IPS-20b (cell line): ENCODE measurements at regions not wholly inside any gene's neighbourhood (a gene's known extent, or its start where the extent isn't known, plus 50 kb on each side); places are given as distances from the start of the nearest gene placed in this dataset.

Source experiments
- H3K27ac ChIP-seq: one replicate; pipeline ENCODE4 v1.5.1; 2013; ENCODE audit warnings: low read length
- H3K27me3 ChIP-seq: 2 replicates; pipeline ENCODE4 v1.6.1; 2013; ENCODE audit warnings: mild to moderate bottlenecking, low read length, inconsistent platforms; ENCODE audit not compliant: insufficient read depth
- H3K36me3 ChIP-seq: 2 replicates; pipeline ENCODE4 v1.6.1; 2013; ENCODE audit warnings: low read depth, mild to moderate bottlenecking, inconsistent platforms, low read length, moderate library complexity; ENCODE audit not compliant: insufficient read depth
- H3K4me1 ChIP-seq: 2 replicates; pipeline ENCODE4 v1.6.1; 2013; ENCODE audit warnings: mild to moderate bottlenecking, control low read depth, inconsistent platforms, low read length, moderate library complexity; ENCODE audit not compliant: insufficient read depth
- H3K4me3 ChIP-seq: 2 replicates; pipeline ENCODE4 v1.5.1; 2013; ENCODE audit warnings: mild to moderate bottlenecking, low read length, inconsistent platforms
- H3K9ac ChIP-seq: 2 replicates; pipeline ENCODE4 v1.6.1; 2013; ENCODE audit warnings: low read depth, mild to moderate bottlenecking, inconsistent platforms, low read length, moderate library complexity
- H3K9me3 ChIP-seq: 2 replicates; pipeline ENCODE4 v1.6.1; 2013; ENCODE audit warnings: mild to moderate bottlenecking, low read depth, low read length, inconsistent platforms; ENCODE audit not compliant: insufficient read depth

DNA sequence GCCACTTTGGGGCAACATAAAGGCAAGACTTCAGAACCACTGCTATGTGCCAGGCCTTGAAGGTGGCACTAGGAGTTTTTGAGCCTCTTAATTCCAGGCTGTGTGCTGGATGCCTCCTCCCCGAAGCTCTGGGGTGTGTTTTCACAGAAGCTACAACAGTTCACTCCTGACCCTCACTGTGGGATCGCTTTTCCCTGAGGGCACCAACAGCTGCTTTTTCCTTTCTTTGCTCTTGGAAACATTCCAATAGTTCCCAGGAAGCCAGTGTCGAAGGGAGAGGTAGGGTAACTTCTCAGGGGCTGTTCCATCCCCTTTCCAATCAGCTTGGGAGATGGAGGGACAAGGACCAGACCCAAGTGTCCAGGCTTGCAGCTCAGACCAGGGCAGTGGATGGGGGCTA lies 153.4 kb downstream of the C1orf94 start:
- Histone ChIP-seq H3K27ac (no peak overlapping the region), H3K4me3 (no peak overlapping the region), H3K4me1 (no peaks in the 10 kb centered on the region), H3K36me3 (no peaks in the 10 kb centered on the region), H3K9me3 (no peaks in the 10 kb centered on the region), H3K27me3 (no peaks in the 10 kb centered on the region), H3K9ac (no peak overlapping the region)

DNA sequence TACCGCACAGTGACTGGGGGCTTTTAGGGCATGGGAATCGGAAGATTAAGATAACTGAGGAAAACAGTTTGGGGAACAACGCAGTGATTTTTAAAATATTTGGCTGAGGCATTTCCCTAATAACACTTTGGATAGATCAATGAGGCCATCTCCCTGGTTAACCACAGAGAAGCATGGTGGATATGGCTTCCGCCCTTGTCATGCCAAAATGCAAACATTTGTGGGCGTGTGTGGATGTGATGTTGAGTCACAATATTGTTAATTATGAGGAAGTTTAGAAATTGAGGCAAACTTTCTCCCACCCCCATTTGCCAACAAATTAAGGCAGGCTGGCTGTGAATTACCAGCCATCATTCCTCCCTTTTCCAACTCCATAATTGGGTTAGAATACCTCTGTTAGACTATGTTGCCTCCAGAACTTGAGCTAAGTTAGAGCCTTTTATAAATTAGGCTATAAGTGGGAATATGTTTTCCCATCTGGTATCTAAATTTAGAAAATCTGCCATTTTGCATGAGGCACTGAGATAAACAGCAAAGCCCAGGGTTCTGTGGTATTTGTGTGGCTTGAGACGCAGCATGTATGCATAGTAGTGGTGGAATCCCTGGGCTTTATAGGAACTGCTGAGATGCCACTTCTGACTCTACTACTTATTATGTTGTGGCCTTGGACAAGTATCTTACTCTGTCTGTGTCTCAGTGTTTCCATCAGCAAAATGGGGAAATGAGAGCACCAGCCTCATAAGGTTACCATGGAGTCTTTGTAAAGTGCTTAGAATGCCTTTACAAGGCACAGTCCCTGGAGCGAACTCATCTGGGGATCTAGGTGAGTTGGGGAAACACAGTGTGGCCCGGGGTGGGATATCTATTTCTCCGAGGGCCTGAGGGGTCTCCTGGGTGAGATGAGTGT lies 154.6 kb downstream of the C1orf94 start:
- H3K4me1 ChIP-seq: no peaks in the 10 kb centered on the region

DNA sequence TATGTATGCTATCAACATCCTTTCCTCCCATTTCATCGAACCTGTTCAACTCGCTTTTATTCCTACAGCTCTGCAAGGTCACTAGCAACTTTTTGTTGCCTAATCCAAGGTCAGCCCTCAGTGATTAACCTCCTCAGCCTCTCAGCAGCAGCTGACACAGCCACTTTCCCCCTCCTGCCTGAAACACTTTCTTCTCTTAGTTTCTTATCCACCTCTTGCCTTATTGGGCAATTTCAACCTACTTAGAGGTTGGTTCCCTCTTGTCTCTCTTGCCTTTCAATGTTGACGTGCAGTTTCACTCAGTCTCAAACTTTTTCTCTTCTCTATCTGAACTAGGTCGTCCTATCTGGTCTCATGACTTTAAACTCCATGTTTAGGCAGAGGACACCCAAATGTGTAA lies 156.3 kb downstream of the C1orf94 start:
- H3K36me3 ChIP-seq: no peaks in the 10 kb centered on the region
- no peak overlapping the region for H3K27ac ChIP-seq
- H3K9ac ChIP-seq: no peak overlapping the region
- H3K4me1 ChIP-seq: no peaks in the 10 kb centered on the region
- peaks cover 1% of the 10 kb centered on the region; the same call in 1 of the 2 replicates for H3K27me3 ChIP-seq
- no peaks in the 10 kb centered on the region for H3K9me3 ChIP-seq
- no peak overlapping the region for H3K4me3 ChIP-seq

More for the DNA sequence above, 154.6 kb downstream of the C1orf94 start:
- Histone ChIP-seq H3K4me3 (no peak overlapping the region), H3K27me3 (no peaks in the 10 kb centered on the region), H3K9me3 (no peaks in the 10 kb centered on the region), H3K27ac (no peak overlapping the region), H3K9ac (no peak overlapping the region), H3K36me3 (no peaks in the 10 kb centered on the region)

DNA sequence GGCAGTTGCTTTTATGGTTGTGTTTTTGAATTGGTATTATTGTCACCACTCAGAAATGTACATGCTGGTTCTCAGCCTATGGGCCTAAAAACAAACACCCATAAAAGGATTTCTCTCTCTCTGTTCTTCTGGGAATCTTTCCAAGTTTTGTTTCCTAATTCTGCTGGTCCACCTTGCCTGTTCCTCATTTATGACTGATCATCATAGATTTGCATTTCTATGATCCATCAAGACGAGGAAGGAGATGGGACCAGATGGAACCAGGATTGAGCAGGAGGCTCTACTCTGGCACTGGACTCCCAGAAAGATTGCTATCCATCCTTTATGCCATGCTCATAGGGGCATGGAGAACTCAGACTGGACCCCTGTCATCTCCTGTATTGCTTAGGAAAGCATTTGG lies 162.2 kb downstream of the C1orf94 start:
- Histone ChIP-seq H3K9me3 (no peaks in the 10 kb centered on the region), H3K9ac (no peak overlapping the region), H3K4me1 (no peaks in the 10 kb centered on the region), H3K4me3 (no peak overlapping the region), H3K36me3 (no peaks in the 10 kb centered on the region), H3K27me3 (peaks cover 11% of the 10 kb centered on the region; the same call in 1 of the 2 replicates), H3K27ac (no peak overlapping the region)

DNA sequence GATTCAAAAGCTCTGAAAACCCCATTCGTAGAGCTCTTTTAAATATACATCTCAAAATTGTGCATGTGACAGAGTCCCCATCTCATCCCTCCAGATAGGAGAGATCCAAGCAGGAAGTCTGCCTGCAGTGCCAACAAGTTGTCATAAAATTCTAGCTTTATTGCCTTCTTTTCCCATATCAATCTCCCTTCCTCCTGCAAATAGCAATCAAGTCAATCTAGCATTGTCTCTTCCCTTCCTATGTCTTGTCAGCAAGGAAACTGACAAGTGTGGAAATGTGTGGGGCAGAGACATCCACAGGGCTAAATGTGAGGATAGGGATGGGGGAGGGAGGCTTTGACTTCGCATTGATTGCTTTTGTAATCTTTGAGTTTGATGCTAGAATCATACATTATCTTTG lies 165.2 kb downstream of the C1orf94 start:
- no peaks in the 10 kb centered on the region for H3K9me3 ChIP-seq
- H3K27ac ChIP-seq: no peak overlapping the region
- no peak overlapping the region for H3K9ac ChIP-seq
- no peaks in the 10 kb centered on the region for H3K4me1 ChIP-seq
- peaks cover 17% of the 10 kb centered on the region; the same call in 1 of the 2 replicates for H3K27me3 ChIP-seq
- no peaks in the 10 kb centered on the region for H3K36me3 ChIP-seq
- no peak overlapping the region for H3K4me3 ChIP-seq

DNA sequence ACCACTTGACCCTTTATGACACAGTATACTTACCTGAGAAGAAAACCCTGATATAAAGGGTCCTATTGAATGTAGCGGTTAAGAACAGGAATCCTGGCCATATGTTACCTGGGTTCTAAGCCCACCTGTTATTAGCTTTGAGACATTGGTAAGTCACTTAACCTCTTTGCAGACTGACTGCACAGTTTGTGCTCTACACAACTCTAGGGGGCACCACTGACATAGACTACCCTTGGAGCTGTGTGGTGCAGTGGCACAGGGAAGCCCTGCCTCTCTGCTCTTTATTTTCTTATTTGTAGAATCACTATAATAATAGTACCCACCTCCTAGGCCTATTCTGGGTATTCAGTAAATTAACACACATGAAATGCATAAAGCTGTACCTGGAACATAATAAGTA lies 165.6 kb downstream of the C1orf94 start:
- Histone ChIP-seq H3K27ac (no peak overlapping the region), H3K9me3 (no peaks in the 10 kb centered on the region), H3K36me3 (no peaks in the 10 kb centered on the region), H3K4me1 (no peaks in the 10 kb centered on the region), H3K27me3 (peaks cover 17% of the 10 kb centered on the region; the same call in 1 of the 2 replicates), H3K9ac (no peak overlapping the region), H3K4me3 (no peak overlapping the region)

DNA sequence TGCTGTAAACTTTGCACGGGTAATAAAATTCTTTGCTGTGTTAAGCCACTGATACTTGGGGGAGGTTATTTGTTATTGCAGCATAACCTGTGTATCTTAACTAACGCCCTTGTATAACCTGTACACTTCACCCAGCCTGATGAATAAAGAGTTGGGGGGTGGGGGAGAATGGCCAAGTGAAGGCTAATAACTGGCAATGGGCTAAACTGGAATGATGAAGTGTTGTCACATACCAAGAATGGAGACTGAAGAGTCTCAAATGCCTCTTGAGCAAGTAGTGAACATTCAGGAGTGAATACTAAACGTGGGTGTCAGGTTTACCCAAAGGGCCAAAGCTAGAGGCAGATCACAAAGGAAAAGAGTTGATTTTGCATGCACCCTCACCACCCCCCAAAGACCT lies 169.4 kb downstream of the C1orf94 start:
- H3K9me3 ChIP-seq: no peaks in the 10 kb centered on the region
- peaks cover 15% of the 10 kb centered on the region; the same call in 1 of the 2 replicates for H3K27me3 ChIP-seq
- H3K27ac ChIP-seq: no peak overlapping the region
- H3K36me3 ChIP-seq: no peaks in the 10 kb centered on the region
- H3K4me3 ChIP-seq: no peak overlapping the region
- no peak overlapping the region for H3K9ac ChIP-seq
- H3K4me1 ChIP-seq: no peaks in the 10 kb centered on the region

DNA sequence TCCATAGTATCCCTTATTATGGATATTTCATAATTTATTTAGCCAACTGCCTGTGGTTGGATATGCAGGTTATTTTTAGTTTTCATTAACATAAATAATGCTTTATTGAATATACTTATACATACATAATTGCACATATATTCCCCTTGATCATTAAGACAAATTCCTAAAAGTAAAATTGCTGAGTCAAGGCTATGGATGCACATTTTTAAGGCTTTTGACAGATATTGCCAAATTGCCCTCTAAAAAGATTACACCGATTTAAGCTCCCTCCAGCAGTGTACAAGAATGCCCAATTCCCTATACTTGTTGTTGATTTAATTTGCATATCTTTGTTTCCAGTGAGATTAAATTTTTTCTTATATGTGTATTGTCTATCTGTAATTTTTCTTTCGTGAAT lies 176.7 kb downstream of the C1orf94 start:
- no peak overlapping the region for H3K4me3 ChIP-seq
- peaks cover 9% of the 10 kb centered on the region; the same call in 1 of the 2 replicates for H3K27me3 ChIP-seq
- H3K27ac ChIP-seq: no peak overlapping the region

DNA sequence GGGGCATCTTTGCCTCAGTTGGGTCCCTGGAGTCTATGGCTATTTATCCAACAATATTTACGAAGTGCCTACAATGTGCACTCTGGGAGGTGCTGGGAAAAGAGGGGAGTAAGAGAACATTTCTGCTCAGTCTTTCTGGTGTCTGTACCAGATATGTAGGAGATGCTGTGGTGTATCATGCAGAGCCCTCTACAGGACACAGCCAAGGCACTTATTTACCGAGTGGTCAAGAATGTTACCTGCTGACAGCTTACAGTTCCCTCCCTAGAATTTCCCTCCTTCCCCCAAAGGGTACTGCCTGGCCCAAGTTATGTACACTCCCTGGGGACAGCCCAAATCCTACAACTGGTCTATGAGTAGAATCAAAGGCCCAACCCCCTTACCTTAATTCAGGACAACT lies 177.7 kb downstream of the C1orf94 start:
- peaks cover 9% of the 10 kb centered on the region; the same call in 1 of the 2 replicates for H3K27me3 ChIP-seq

More for the DNA sequence above, 176.7 kb downstream of the C1orf94 start:
- H3K9me3 ChIP-seq: no peaks in the 10 kb centered on the region
- H3K36me3 ChIP-seq: no peaks in the 10 kb centered on the region
- H3K9ac ChIP-seq: no peak overlapping the region
- no peaks in the 10 kb centered on the region for H3K4me1 ChIP-seq

DNA sequence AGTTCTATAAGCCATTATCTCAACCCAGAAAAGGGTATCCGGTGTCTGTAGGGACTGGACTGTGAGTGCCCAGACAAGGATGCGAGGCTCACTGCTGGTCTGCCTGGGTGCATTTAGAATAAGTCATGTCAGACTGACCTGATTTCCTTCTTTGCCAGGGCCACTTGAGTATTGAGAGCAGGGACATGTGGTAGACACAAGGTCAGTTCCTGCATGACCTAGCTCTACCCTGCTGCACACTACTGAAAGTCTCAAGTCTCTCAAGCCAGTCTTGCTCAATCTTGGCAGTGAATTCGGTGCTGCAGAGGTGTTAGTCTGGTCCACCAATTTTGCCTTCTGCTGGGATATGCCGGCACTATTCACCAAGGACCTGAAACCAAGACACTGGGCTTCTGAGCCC lies 180.1 kb downstream of the C1orf94 start:
- Histone ChIP-seq H3K4me1 (no peaks in the 10 kb centered on the region), H3K4me3 (no peak overlapping the region), H3K27ac (no peak overlapping the region), H3K9me3 (no peaks in the 10 kb centered on the region), H3K9ac (no peak overlapping the region), H3K36me3 (no peaks in the 10 kb centered on the region), H3K27me3 (peaks cover 4% of the 10 kb centered on the region; the same call in 1 of the 2 replicates)

More for the DNA sequence above, 177.7 kb downstream of the C1orf94 start:
- Histone ChIP-seq H3K9ac (no peak overlapping the region), H3K36me3 (no peaks in the 10 kb centered on the region), H3K27ac (no peak overlapping the region), H3K9me3 (no peaks in the 10 kb centered on the region), H3K4me1 (no peaks in the 10 kb centered on the region), H3K4me3 (no peak overlapping the region)

DNA sequence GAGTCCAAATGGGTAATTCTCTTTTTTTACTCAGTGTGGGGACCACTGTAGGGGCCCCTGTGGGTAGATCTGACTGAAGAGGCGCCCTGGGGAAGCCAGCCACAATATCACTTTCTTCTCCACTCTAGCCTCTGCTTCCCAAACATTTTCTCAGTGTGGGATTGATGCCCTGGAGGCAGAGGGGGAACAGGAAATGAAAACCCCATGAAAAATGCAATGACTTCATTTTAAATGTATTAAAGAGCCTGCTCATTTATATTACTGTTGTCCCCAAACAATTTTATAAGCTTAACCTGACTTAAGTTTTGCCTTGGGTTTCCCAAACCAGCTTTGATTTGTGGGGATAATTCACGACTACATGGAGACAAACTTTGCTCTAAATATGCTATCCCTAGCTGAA lies 181.9 kb downstream of the C1orf94 start:
- no peaks in the 10 kb centered on the region for H3K9me3 ChIP-seq
- H3K9ac ChIP-seq: no peak overlapping the region
- H3K4me3 ChIP-seq: no peak overlapping the region
- H3K4me1 ChIP-seq: no peaks in the 10 kb centered on the region
- no peak overlapping the region for H3K27ac ChIP-seq
- H3K36me3 ChIP-seq: no peaks in the 10 kb centered on the region
- H3K27me3 ChIP-seq: peaks cover 4% of the 10 kb centered on the region; the same call in 1 of the 2 replicates

DNA sequence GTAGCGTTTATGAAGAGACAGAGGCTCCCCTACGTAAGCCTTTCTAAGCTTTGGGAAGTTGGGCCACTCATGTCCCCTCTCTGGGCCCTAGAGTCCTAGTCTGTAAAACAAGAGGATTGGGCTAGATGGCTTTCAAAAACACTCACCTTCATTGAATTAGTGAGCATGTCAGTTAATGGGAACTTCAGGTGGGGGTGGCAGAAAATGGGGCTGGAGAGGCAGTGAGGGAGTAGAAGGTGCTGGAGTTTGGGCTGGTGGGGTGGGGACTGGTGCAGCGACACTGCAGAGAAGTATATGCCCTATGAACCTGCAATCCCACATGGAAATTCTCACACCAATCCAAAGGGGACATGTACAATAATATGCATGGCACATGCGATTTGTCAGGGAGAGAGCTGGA lies 182.7 kb downstream of the C1orf94 start:
- H3K4me1 ChIP-seq: no peaks in the 10 kb centered on the region
- H3K9ac ChIP-seq: no peak overlapping the region
- no peak overlapping the region for H3K27ac ChIP-seq
- H3K27me3 ChIP-seq: peaks cover 4% of the 10 kb centered on the region; the same call in 1 of the 2 replicates
- H3K36me3 ChIP-seq: no peaks in the 10 kb centered on the region
- no peaks in the 10 kb centered on the region for H3K9me3 ChIP-seq
- no peak overlapping the region for H3K4me3 ChIP-seq
